ENCODE measurements at regions not wholly inside any gene's neighbourhood (a gene's known extent, or its start where the extent isn't known, plus 50 kb on each side); places are given as distances from the start of the nearest gene placed in this dataset.

GRCh38 chr1:232872738-232873137, 67.5 kb downstream of the MAP10 start:
- TF ChIP-seq CTCF (IDR thresholded peaks at IDR 0.05; ENCODE audit: low read depth, low read length, missing control alignments), result no peak
- H3K4me3 ChIP-seq (ENCODE audit: low read depth, low read length), result no peak overlapping the region
- no peak for DNase-seq (ENCODE audit: low read depth)

- H3K4me3 ChIP-seq (ENCODE audit: low read depth, low read length), result no peak overlapping the region
- no peak for DNase-seq (ENCODE audit: low read depth)
- TF ChIP-seq CTCF (IDR thresholded peaks at IDR 0.05; ENCODE audit: low read depth, low read length, missing control alignments), result no peak
Observed at GRCh38 chr1:232873412-232873811, 68.2 kb downstream of the MAP10 start.

- H3K4me3 ChIP-seq (ENCODE audit: low read depth, low read length), result no peak overlapping the region
- TF ChIP-seq CTCF (IDR thresholded peaks at IDR 0.05; ENCODE audit: low read depth, low read length, missing control alignments), result no peak
- no peak for DNase-seq (ENCODE audit: low read depth)
Observed at GRCh38 chr1:232873931-232874330, 68.7 kb downstream of the MAP10 start.

- no peak for TF ChIP-seq CTCF (IDR thresholded peaks at IDR 0.05; ENCODE audit: low read depth, low read length, missing control alignments)
- no peak overlapping the region for H3K4me3 ChIP-seq (ENCODE audit: low read depth, low read length)
- no peak for DNase-seq (ENCODE audit: low read depth)
Observed at GRCh38 chr1:232875536-232875935, 70.3 kb downstream of the MAP10 start.

- no peak for DNase-seq (ENCODE audit: low read depth)
- no peak for TF ChIP-seq CTCF (IDR thresholded peaks at IDR 0.05; ENCODE audit: low read depth, low read length, missing control alignments)
- H3K4me3 ChIP-seq (ENCODE audit: low read depth, low read length), result no peak overlapping the region
Observed at GRCh38 chr1:232876506-232877364, 71.5 kb downstream of the MAP10 start.

- no peak for TF ChIP-seq CTCF (IDR thresholded peaks at IDR 0.05; ENCODE audit: low read depth, low read length, missing control alignments)
- no peak overlapping the region for H3K4me3 ChIP-seq (ENCODE audit: low read depth, low read length)
- no peak for DNase-seq (ENCODE audit: low read depth)
Observed at GRCh38 chr1:232877365-232878028, 72.3 kb downstream of the MAP10 start.

All from GM12864 (cell line).